Renal pelvis (tissue), 1 donor: ENCODE measurements at regions not wholly inside any gene's neighbourhood (a gene's known extent, or its start where the extent isn't known, plus 50 kb on each side); places are given as distances from the start of the nearest gene placed in this dataset.

Experiments
- DNase-seq: peaks from one replicate; pipeline ENCODE4 v3.0.0-alpha.2; 2013

GRCh38 chr12:81809829-81810595, 50.9 kb upstream of the PPFIA2 start:
- DNase-seq = no peak

GRCh38 chr12:81809113-81809777, 50.1 kb upstream of the PPFIA2 start:
- no peak for DNase-seq
